ENCODE measurements at regions not wholly inside any gene's neighbourhood (a gene's known extent, or its start where the extent isn't known, plus 50 kb on each side); places are given as distances from the start of the nearest gene placed in this dataset.

GRCh38 chr12:127688906-127689428, 578.0 kb upstream of the TMEM132C start:
- in situ Hi-C loops (cut with MboI; ENCODE audit: low sequenced_read_pairs, unreplicated experiment) = no loop called here
- DNase-seq (ENCODE audit: low spot score) = no peak
- TF ChIP-seq, protein P1, sequence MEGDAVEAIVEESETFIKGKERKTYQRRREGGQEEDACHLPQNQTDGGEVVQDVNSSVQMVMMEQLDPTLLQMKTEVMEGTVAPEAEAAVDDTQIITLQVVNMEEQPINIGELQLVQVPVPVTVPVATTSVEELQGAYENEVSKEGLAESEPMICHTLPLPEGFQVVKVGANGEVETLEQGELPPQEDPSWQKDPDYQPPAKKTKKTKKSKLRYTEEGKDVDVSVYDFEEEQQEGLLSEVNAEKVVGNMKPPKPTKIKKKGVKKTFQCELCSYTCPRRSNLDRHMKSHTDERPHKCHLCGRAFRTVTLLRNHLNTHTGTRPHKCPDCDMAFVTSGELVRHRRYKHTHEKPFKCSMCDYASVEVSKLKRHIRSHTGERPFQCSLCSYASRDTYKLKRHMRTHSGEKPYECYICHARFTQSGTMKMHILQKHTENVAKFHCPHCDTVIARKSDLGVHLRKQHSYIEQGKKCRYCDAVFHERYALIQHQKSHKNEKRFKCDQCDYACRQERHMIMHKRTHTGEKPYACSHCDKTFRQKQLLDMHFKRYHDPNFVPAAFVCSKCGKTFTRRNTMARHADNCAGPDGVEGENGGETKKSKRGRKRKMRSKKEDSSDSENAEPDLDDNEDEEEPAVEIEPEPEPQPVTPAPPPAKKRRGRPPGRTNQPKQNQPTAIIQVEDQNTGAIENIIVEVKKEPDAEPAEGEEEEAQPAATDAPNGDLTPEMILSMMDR (IDR thresholded peaks at IDR 0.05; ENCODE audit: borderline replicate concordance, control extremely low read depth, extremely low read depth, insufficient read depth, missing control alignments) = no peak

- in situ Hi-C loops (cut with MboI; ENCODE audit: low sequenced_read_pairs, unreplicated experiment) = no loop called here
- TF ChIP-seq, protein P1 (IDR thresholded peaks at IDR 0.05; ENCODE audit: borderline replicate concordance, control extremely low read depth, extremely low read depth, insufficient read depth, missing control alignments) = no peak
- no peak for DNase-seq (ENCODE audit: low spot score)
Measured at GRCh38 chr12:127690161-127690560, 576.8 kb upstream of the TMEM132C start.

DNA sequence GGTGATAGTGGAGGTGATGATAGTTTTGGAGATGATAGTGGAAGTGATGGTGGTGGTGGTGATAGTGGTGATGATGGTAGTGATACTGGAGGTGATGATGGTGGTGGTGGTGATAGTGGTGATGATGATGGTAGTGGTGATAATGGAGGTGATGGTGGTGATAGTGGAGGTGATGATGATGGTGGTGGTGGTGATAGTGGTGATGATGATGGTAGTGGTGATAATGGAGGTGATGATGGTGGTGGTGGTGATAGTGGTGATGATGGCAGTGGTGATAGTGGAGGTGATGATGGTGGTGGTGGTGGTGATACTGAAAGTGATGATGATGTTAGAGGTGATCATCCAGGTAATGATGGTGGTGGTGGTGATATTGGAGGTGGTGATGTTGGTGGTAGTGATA, 570.0 kb upstream of the TMEM132C start:
- in situ Hi-C loops (cut with MboI; ENCODE audit: low sequenced_read_pairs, unreplicated experiment) = no loop called here
- TF ChIP-seq, protein P1 (IDR thresholded peaks at IDR 0.05; ENCODE audit: borderline replicate concordance, control extremely low read depth, extremely low read depth, insufficient read depth, missing control alignments) = no peak
- DNase-seq (ENCODE audit: low spot score) = no peak

DNA sequence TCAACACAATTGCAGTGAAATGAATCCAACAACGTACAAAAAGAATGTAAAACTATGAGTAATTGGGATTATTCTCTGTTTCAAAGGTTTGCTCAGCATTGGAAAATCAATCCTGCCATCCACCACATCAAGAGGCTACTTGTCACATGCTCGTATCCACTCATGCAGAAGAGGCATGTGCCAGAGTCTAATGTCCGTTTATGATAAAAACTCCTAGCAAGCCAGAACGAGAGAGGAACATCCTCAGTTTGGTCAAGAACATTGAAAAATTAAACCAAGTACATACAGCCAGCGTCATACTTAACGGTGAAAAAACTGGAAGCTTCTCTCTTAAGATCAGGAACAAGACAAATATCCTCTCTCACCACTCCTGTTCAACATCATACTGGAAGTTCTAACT, 563.9 kb upstream of the TMEM132C start:
- TF ChIP-seq, protein P1 (IDR thresholded peaks at IDR 0.05; ENCODE audit: borderline replicate concordance, control extremely low read depth, extremely low read depth, insufficient read depth, missing control alignments) = no peak
- no peak for DNase-seq (ENCODE audit: low spot score)
- in situ Hi-C loops (cut with MboI; ENCODE audit: low sequenced_read_pairs, unreplicated experiment) = no loop called here

DNA sequence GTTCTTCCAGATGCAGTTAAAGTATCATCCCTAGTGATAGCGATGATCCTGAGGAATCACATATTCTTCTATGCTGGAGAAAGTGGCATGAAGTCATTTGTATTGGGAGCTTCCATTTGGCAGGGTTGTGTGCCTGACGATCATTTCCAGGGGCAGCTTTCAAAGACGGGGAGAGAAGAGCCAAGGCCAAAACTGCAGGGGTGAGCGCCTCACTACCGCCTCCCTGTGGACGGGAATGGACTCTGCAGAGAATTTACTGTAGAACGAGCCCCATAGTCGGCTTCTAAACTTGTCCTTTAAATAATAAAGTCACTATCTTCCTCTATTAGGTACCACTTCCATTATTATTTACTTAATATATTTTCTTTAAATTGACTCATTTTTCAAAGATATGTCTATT, 555.9 kb upstream of the TMEM132C start:
- no peak for DNase-seq (ENCODE audit: low spot score)
- in situ Hi-C loops (cut with MboI; ENCODE audit: low sequenced_read_pairs, unreplicated experiment) = no loop called here
- TF ChIP-seq, protein P1 (IDR thresholded peaks at IDR 0.05; ENCODE audit: borderline replicate concordance, control extremely low read depth, extremely low read depth, insufficient read depth, missing control alignments) = no peak

DNA sequence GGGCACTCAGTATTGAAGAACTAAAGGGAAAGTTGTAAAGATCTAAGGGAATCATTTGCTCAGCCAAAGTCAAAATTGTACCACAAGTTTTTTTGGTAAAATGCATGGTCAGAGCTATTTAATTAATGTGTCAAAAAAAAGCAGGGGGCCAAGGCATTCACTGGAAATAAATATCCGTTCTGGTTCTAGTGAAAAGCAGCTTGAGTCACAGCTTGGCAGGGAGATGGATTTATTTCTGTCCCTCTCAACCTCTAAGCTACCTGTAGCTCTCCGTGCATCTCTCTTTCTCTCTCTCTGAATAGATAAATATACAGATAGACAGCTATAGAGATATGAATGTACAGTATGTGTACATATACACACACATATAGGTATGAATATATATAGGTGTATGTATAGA, 554.4 kb upstream of the TMEM132C start:
- TF ChIP-seq, protein P1 (IDR thresholded peaks at IDR 0.05; ENCODE audit: borderline replicate concordance, control extremely low read depth, extremely low read depth, insufficient read depth, missing control alignments) = no peak
- no peak for DNase-seq (ENCODE audit: low spot score)
- in situ Hi-C loops (cut with MboI; ENCODE audit: low sequenced_read_pairs, unreplicated experiment) = no loop called here

- DNase-seq (ENCODE audit: low spot score) = no peak
- TF ChIP-seq, protein P1 (IDR thresholded peaks at IDR 0.05; ENCODE audit: borderline replicate concordance, control extremely low read depth, extremely low read depth, insufficient read depth, missing control alignments) = no peak
- in situ Hi-C loops (cut with MboI; ENCODE audit: low sequenced_read_pairs, unreplicated experiment) = no loop called here
Measured at GRCh38 chr12:127716166-127716565, 550.8 kb upstream of the TMEM132C start.

Measured in GM13976 (cell line).